Stimulated activated memory B cell treated with anti-CD40 and anti-IgM and Interleukin-4, amounts not matched to agents 10 μg/mL and 1 μg/mL and 100 μg/mL, for 72 hours (primary cell): ENCODE measurements at regions not wholly inside any gene's neighbourhood (a gene's known extent, or its start where the extent isn't known, plus 50 kb on each side); places are given as distances from the start of the nearest gene placed in this dataset.

Experiments used
- ATAC-seq: fragments of 150-1000 bp; cut with Tn5 transposase; 2 replicates; pipeline ENCODE4 v1.10.0; 2021
- H3K27ac Mint-ChIP-seq: one replicate; pipeline ENCODE4 v1.8.0; 2022; ENCODE audit warnings: mild to moderate bottlenecking, mixed read lengths
- H3K27me3 Mint-ChIP-seq: one replicate; pipeline ENCODE4 v1.8.0; 2022; ENCODE audit warnings: mixed read lengths
- H3K36me3 Mint-ChIP-seq: one replicate; pipeline ENCODE4 v1.8.0; 2022; ENCODE audit warnings: mixed read lengths
- H3K4me1 Mint-ChIP-seq: one replicate; pipeline ENCODE4 v1.8.0; 2022; ENCODE audit warnings: mixed read lengths
- H3K4me3 Mint-ChIP-seq: one replicate; pipeline ENCODE4 v1.8.0; 2022; ENCODE audit warnings: mild to moderate bottlenecking, moderate library complexity, mixed read lengths
- H3K9me3 Mint-ChIP-seq: one replicate; pipeline ENCODE4 v1.8.0; 2022; ENCODE audit warnings: mixed read lengths

DNA sequence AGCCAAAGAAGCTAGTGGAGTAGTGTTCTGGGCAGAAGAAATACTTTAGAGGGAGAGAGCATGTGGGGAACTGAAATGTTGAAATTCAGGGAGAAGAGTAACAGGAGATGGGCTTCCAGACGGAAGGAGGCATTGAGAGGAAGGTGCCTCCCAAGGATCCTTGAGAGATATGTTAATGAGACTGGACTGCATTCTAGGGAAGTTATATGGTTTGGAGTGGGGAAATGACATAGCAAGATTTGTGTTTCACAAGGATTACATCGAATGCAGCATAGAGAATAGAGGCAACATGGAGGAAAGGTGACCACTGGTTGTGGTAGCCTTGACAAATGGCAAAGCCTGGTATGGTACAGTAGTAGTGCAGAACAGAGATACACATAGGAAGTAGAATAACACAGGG is 160.5 kb upstream of the HMCN1 start:
- Mint-ChIP-seq H3K27me3 (no peaks in the 10 kb centered on the region), H3K9me3 (peaks cover 4% of the 10 kb centered on the region), H3K4me1 (peaks cover 17% of the 10 kb centered on the region), H3K4me3 (no peak overlapping the region), H3K27ac (no peak overlapping the region), H3K36me3 (peaks cover 2% of the 10 kb centered on the region)
- no peak for ATAC-seq

DNA sequence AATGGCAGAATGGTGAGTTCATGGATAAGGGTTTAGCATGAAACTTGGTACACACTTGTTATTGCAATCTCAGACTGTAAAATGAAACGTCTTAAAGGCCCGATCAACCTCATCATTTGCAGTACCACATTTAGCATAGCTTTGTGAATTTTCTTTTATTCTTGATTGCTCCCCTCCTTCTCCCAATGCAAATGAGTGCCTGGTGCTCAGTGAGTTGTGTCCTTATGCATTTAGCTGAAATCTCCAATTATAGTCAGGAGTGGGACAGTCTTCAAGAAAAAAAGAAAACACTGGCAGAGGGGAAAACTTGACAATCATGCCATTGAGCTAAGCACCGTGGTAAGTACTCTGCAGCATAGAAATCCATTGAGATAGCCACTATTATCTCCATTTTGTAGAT is 161.0 kb upstream of the HMCN1 start:
- Mint-ChIP-seq H3K4me1 (peaks cover 18% of the 10 kb centered on the region), H3K27me3 (no peaks in the 10 kb centered on the region), H3K9me3 (peaks cover 2% of the 10 kb centered on the region), H3K36me3 (no peaks in the 10 kb centered on the region), H3K27ac (no peak overlapping the region), H3K4me3 (no peak overlapping the region)
- ATAC-seq, result no peak

DNA sequence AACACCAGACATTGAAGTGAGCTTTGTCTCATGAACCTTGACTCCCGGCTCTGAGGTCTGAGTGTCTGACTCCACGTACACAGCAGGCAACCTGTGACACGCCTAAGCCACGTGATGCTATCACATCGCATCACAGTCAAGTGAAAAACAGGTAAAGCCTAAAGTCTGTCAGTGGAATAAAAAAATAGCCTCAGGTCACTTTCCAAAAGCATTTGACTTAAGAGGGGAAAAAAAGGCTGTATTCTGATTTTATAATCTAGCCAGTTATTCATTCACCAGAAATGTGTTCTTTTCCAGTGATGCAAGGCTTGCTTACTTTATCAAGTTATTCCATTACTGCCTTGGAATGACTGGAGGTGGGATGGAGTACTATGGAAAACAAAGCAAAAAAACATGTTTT is 163.2 kb upstream of the HMCN1 start:
- no peaks in the 10 kb centered on the region for H3K27me3 Mint-ChIP-seq
- peaks cover 40% of the 10 kb centered on the region for H3K4me1 Mint-ChIP-seq
- H3K4me3 Mint-ChIP-seq, result no peak overlapping the region
- no peak overlapping the region for H3K27ac Mint-ChIP-seq
- no peaks in the 10 kb centered on the region for H3K9me3 Mint-ChIP-seq
- H3K36me3 Mint-ChIP-seq, result no peaks in the 10 kb centered on the region
- ATAC-seq, result no peak

DNA sequence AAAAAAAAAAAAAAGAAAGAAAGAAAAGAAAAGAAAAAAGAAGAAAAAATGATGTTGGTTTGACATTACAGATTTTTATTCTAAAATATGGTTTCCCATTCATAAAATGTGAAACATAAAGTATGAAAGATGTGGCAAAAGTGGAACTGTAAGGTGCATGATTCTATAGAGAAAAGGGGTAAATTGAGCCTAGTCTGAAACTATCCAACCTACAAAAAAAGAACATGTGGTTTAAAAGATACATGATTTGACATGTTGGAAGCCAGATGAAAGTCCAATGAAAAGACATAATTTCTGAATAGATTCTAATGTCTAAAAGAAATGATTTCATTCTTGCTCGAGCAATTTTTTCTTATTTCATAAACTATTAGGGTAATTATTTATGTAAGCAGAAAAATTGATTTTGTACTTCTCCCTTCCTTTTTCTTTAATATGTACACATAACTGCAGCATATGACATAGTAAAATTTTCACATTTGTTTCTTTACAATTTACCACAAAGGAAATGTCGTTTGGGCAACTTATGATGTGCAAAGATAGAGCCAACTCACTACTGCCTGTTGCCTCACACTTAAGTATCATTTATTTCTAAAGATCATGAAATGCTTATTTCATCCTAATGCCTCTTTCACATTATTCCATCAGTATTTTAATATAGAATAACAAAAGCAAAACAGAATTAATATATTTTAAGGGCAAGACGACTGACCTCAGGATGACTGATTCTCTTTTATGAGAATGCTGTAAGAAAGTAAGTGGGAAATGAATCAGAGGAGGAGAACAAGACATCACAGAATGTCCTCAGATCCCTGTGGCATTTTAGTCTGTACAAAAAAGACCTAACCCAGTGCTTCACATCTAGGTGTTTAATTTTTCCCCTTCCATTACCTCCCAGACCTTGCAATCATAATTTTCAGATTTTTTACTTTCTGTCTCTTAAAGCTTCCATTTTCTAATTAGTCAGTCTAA is 165.8 kb upstream of the HMCN1 start:
- no peak overlapping the region for H3K27ac Mint-ChIP-seq
- H3K4me3 Mint-ChIP-seq, result no peak overlapping the region
- no peaks in the 10 kb centered on the region for H3K36me3 Mint-ChIP-seq
- ATAC-seq, result no peak
- no peaks in the 10 kb centered on the region for H3K27me3 Mint-ChIP-seq
- H3K4me1 Mint-ChIP-seq, result peaks cover 28% of the 10 kb centered on the region
- no peaks in the 10 kb centered on the region for H3K9me3 Mint-ChIP-seq

DNA sequence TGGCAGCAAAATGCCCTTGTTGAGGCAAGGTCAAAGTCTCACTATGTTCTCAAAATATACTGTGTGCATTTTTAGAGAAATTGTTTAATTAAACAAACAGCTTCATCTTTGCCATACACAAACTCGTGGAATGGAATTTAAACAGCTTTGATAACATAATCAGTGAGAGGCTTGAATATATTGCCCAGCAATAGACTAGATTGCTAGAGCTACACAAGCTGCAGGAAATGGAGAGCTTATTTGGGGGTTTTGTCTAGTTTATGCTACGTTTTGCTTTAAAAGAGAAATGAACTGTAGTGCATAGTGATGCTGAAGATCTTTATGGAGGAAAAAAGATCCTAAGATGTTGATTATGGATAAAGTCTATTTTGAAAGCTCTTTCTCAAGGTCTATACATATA is 166.8 kb upstream of the HMCN1 start:
- no peak for ATAC-seq
- H3K4me1 Mint-ChIP-seq, result peaks cover 24% of the 10 kb centered on the region
- no peaks in the 10 kb centered on the region for H3K27me3 Mint-ChIP-seq
- H3K36me3 Mint-ChIP-seq, result no peaks in the 10 kb centered on the region
- peak overlapping the region; percentile 63 for H3K27ac Mint-ChIP-seq
- no peaks in the 10 kb centered on the region for H3K9me3 Mint-ChIP-seq
- H3K4me3 Mint-ChIP-seq, result no peak overlapping the region

DNA sequence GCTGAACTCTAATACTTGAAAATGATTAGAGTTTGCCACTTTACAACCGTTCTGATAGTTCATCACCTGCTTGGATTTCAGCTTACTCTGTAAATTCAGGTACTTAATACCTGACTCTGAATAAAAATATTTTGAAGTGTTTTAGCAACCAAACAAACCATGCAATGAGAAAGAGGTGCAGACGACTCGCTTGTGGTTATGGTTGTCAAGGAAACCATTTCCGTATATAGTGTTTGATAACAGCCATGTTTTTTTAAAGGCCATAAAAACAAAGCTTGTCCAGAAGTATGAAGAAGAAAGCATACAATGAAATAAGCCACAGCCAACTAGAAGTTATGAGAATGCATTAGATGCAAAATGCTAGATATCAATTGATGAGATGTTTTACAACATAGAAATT is 167.2 kb upstream of the HMCN1 start:
- peak; percentile 64 for ATAC-seq
- Mint-ChIP-seq H3K27me3 (no peaks in the 10 kb centered on the region), H3K27ac (peak overlapping the region; percentile 63), H3K36me3 (no peaks in the 10 kb centered on the region), H3K4me1 (peaks cover 24% of the 10 kb centered on the region), H3K9me3 (no peaks in the 10 kb centered on the region), H3K4me3 (no peak overlapping the region)

DNA sequence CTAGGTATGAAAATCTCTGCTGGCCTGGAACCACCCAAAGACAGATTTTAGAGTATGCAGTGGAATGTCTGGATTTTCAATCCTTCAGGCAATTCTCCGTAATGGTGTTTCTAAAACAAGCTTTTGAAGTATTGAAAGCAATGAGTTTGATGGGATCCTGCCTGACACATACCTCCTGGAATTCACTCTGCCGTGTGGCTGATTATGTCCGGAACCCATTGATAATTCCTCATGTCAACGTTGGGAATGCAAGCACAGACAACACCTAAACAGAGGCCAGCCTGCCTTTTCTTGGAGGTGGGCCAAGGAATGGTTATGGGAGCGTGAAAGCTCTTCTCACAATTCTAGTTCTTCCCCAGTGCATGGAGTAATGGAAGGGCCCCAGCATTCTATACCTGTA is 168.9 kb upstream of the HMCN1 start:
- Mint-ChIP-seq H3K36me3 (no peaks in the 10 kb centered on the region), H3K27ac (no peak overlapping the region), H3K4me1 (peaks cover 40% of the 10 kb centered on the region), H3K9me3 (no peaks in the 10 kb centered on the region), H3K4me3 (no peak overlapping the region), H3K27me3 (no peaks in the 10 kb centered on the region)
- ATAC-seq, result no peak

DNA sequence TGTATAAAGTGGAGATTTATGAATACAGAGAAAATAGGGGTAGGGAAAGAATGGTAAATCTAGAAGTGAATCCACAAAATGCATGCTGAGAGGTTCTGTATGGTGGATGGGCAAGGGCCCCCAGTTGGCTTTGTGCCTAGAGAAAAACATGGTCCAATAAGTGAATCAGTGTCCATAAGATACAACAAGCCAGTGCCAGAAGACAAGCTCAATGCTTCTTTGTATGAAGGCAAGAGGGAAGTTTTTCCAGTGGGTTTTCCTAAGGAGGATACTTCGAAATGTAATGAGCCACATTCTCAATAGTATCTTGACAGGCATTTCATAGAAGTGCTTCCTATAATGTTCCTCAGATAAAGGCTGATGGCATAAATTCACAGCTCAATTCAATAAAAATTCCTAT is 169.4 kb upstream of the HMCN1 start:
- Mint-ChIP-seq H3K27me3 (no peaks in the 10 kb centered on the region), H3K4me1 (peaks cover 45% of the 10 kb centered on the region), H3K4me3 (no peak overlapping the region), H3K9me3 (no peaks in the 10 kb centered on the region), H3K36me3 (no peaks in the 10 kb centered on the region), H3K27ac (no peak overlapping the region)
- no peak for ATAC-seq

DNA sequence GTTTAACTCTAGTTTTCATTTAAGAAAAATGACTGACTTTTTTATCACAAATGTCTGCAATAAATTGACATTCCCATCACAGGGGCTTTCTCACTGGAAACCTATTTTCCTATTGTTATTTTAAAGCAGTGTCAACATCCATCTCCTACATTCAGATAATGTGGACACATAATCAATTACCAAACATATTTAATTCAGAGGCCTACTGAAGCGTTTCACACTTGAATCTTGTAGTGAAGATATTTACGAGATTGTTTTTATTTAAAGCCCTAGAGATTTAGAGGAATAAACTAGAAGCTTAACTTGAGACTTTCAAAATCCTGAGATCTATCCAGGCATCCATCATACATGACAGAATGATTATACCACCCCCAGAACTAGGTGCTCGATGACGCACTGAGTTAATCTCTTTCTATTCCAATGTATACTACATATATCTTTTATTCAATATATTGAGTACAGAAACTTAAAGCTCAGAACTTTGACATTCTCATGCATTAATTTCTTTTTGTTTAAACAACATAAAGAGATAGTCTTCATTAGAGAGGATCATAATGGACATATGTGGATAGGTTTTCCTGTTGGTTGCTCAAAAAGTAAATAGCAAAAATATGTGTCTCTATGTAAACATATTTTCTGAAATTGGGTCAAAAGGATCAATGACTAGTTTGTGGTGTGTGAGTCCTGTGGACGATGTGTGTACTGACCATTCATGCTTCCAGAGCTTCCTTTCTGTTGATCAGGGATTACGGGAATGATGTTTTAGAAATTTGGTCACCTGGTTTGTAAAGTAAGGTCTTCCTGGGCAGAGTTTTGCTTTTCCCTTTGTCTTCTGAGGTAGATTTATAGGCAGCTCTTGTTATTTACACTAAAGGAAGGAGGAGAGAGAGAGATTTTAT is 171.5 kb upstream of the HMCN1 start:
- Mint-ChIP-seq H3K36me3 (no peaks in the 10 kb centered on the region), H3K27ac (no peak overlapping the region), H3K4me3 (no peak overlapping the region)

DNA sequence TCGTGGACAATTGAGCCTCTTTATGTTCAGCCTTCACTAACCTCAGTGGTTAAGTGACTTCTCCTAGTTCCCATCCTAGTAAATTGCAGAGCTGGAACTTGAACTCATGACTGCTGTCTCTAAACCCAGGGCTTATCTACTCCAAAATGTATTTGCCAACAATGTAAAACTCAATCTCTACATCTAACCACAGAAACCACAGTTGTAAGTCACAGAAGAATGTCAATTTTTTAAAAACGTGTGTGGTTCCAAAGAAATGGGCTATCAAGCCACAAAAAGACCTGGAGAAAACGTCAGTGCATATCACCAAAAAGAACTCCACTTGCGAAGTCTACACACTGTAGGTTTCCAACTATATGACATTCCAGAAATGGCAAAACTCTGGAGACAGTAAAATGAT is 172.6 kb upstream of the HMCN1 start:
- Mint-ChIP-seq H3K27ac (peak overlapping the region; percentile 42), H3K4me1 (peaks cover 34% of the 10 kb centered on the region), H3K9me3 (no peaks in the 10 kb centered on the region), H3K36me3 (no peaks in the 10 kb centered on the region), H3K4me3 (no peak overlapping the region), H3K27me3 (no peaks in the 10 kb centered on the region)
- no peak for ATAC-seq

More for the DNA sequence above, 171.5 kb upstream of the HMCN1 start:
- Mint-ChIP-seq H3K4me1 (peaks cover 45% of the 10 kb centered on the region), H3K27me3 (no peaks in the 10 kb centered on the region), H3K9me3 (no peaks in the 10 kb centered on the region)
- no peak for ATAC-seq

DNA sequence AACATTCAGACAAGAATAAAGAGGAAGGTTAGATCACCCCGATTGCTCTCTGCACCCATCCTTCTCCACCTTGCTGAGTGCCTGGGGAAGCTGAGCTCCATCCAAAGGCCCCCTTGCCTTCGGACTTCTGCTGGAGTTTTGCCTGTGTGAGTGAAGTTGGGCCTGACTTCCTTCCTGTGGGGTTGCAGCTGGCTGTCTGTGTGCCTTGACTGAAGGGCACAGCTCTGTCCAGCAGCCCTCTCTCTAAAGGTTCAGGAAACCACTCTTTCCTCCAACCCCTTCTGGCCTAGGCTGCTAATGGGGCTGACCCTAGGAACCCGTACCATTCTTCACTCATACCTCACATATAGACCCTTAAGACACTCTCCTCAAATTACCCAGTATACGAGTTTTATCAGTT is 173.4 kb upstream of the HMCN1 start:
- Mint-ChIP-seq H3K27me3 (no peaks in the 10 kb centered on the region), H3K4me3 (no peak overlapping the region), H3K4me1 (peaks cover 26% of the 10 kb centered on the region), H3K27ac (peak overlapping the region; percentile 42), H3K36me3 (no peaks in the 10 kb centered on the region), H3K9me3 (no peaks in the 10 kb centered on the region)
- no peak for ATAC-seq

DNA sequence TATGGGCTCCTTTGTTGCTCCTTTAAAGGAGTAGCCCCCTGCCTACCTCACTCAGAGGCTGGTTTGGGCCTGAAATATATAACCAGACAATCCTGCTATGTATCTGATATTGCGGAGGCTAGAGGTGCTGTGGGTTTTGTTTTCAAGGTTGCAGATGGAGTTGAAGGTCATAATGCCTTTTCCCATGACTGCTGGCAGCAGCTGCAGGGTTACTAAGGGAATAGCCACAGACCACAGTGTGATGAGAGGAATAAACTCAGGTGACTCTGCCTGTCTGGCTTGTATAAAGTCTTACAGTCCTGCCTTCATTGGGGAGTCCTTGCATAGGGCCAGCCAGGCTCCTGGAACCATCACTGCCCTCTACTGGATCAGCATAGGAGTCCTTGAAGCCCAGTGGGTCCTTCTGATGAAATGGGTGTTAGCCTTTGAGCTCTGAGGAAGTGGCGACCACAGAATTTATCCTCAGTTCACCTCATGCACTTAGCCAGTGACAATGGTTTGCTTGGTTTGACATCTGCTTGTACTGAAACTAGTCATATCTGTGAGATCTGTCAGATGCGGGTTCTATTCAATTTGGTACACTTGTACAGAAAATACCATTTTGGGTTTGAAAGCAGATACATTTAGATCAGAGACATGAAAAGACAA is 174.4 kb upstream of the HMCN1 start:
- Mint-ChIP-seq H3K27ac (peak overlapping the region; percentile 42), H3K4me1 (peaks cover 26% of the 10 kb centered on the region), H3K4me3 (no peak overlapping the region), H3K27me3 (no peaks in the 10 kb centered on the region), H3K9me3 (no peaks in the 10 kb centered on the region), H3K36me3 (no peaks in the 10 kb centered on the region)
- ATAC-seq, result peak; percentile 94

DNA sequence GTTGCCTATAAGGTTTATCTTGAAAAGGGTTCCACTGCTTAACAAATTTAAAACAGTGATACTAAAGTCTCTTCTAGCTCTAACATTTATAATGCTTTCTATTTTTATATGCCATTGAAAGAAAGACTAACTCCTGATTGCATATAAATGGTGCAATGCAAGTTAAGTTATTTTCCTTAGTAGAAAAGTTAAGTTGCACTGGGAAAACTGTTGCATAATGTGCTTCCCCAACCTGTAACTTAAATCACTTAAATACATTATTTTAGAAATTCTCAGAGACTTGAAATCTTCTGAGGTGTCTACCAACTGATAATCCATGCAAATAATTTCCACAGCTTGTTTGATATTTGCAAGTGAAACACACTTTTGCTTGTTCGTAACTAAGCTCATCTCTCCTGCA is 175.0 kb upstream of the HMCN1 start:
- no peak overlapping the region for H3K27ac Mint-ChIP-seq
- H3K9me3 Mint-ChIP-seq, result no peaks in the 10 kb centered on the region
- H3K27me3 Mint-ChIP-seq, result no peaks in the 10 kb centered on the region
- ATAC-seq, result no peak
- H3K4me3 Mint-ChIP-seq, result no peak overlapping the region
- no peaks in the 10 kb centered on the region for H3K36me3 Mint-ChIP-seq
- H3K4me1 Mint-ChIP-seq, result peaks cover 26% of the 10 kb centered on the region

DNA sequence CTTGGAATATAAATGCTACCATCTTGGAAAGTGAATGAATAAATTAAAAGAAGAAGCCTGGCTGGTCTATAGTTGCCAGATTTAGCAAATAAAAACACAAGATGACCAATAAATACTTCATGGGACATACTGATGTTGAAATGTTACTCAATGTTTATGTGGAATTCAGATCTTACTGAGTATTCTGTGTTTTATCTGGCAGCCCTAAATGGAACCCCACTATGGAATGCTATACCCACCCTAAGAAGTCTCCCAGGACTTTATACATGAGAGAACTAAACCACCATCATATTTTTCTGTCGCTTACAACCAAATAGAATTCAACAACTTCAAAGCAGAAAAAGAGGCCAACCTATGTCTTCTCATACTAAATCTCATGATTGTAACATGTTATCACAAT is 177.6 kb upstream of the HMCN1 start:
- no peaks in the 10 kb centered on the region for H3K9me3 Mint-ChIP-seq
- ATAC-seq, result no peak
- H3K36me3 Mint-ChIP-seq, result no peaks in the 10 kb centered on the region
- H3K4me1 Mint-ChIP-seq, result peaks cover 22% of the 10 kb centered on the region
- H3K4me3 Mint-ChIP-seq, result no peak overlapping the region
- no peak overlapping the region for H3K27ac Mint-ChIP-seq
- no peaks in the 10 kb centered on the region for H3K27me3 Mint-ChIP-seq

DNA sequence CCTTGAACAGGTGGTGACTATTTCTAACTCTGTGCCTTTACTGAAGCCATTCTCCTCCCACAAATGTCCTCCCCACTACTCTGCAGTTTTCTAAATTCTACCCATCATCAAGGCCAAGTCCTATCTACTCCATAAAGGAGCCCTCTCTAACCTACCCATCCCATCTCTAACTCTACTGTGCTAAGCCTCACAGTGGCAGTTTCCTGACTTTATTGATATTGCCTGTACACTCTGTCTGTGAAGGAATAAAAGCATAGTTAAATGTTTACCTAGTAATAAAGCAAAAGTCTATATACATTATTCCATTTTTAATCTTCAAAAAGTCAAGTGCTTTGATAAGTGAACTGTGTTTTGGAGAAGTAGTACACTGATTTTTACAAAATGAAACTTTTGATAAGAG is 178.4 kb upstream of the HMCN1 start:
- ATAC-seq, result no peak
- no peaks in the 10 kb centered on the region for H3K36me3 Mint-ChIP-seq
- H3K4me1 Mint-ChIP-seq, result peaks cover 14% of the 10 kb centered on the region
- no peaks in the 10 kb centered on the region for H3K9me3 Mint-ChIP-seq
- no peak overlapping the region for H3K27ac Mint-ChIP-seq
- no peaks in the 10 kb centered on the region for H3K27me3 Mint-ChIP-seq
- no peak overlapping the region for H3K4me3 Mint-ChIP-seq
